OCI-LY1 (cell line): ENCODE measurements at regions not wholly inside any gene's neighbourhood (a gene's known extent, or its start where the extent isn't known, plus 50 kb on each side); places are given as distances from the start of the nearest gene placed in this dataset.

ENCODE experiments used
- CTCF ChIP-seq: fragments of 200-600 bp; sonication (generic), shearing (Covaris generic); IDR thresholded peaks from 2 replicates; pipeline ENCODE4 v1.5.1; 2017; ENCODE audit warnings: mild to moderate bottlenecking, antibody characterized with exemption, low read length, moderate library complexity, mixed read lengths
- EZH2 ChIP-seq: fragments of 200-600 bp; sonication (generic), shearing (Covaris generic); IDR thresholded peaks from 2 replicates; pipeline ENCODE4 v1.8.0; 2017; ENCODE audit warnings: borderline replicate concordance, mixed run types, mild to moderate bottlenecking, antibody characterized with exemption, low read length, moderate library complexity, mixed read lengths

GRCh38 chrY:20929691-20930342, 173.9 kb downstream of the RPS4Y2 start:
- TF ChIP-seq CTCF: peak; percentile 44; the same call in 1 of the 2 replicates
- TF ChIP-seq EZH2: no peak
